GM18861 (cell line): ENCODE measurements at regions not wholly inside any gene's neighbourhood (a gene's known extent, or its start where the extent isn't known, plus 50 kb on each side); places are given as distances from the start of the nearest gene placed in this dataset.

Experiments used
- ATAC-seq: cut with Tn5 transposase; IDR thresholded peaks from one replicate; pipeline ENCODE4 v1.9.1; 2021; ENCODE audit not compliant: unreplicated experiment

DNA sequence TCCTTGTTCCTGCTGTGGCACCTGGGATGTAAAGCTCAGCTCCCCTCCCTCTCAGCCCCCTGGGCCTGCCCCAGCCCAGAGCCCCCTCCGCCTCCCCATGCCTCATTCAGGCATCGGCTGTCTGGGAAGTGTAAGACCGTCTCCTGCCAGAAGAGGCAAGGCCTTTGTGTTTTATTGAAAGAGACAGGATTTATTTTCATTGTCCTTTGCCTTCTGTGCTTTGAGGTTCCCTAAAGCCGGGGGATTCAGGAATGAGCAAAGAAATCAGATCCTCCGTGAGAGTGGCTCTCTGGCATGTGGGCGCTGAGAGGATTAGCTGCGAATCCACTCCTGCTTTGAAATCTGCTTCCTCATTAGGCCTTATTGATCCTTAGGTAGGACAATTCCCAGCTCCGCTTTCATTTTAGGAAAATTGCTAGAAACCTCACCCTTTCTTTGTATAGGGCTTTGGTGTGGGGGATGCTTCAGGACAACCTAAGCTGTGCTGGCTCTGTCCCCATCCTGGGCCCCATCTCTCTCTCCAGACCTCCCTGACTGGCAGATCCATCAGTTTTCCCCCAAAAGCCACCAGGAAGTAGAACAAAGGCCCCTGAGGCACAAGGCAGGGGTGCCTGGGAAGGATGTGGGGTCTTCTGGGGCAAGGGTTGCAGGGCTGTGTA, 211.5 kb upstream of the TNRC6C start:
- ATAC-seq, result no peak

DNA sequence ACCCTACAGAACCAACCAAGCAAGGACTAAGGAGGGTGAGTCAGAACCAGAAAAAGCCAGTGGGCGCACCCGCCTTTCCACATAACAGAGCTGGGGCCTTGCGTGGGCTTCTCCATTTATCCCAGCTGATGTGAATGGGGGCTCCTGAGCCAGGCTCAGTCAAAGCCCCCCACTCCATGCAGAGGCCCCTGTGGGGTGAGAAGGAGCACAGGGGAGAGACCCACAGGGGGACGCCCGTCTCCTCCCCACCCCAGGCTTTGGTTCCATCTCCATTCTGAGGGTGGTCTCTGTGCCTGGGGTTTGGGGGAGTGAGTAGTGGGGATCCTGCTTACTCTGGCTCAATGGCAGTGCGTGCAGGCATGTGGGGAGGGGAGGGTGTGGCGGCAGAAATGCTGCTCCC, 210.1 kb upstream of the TNRC6C start:
- ATAC-seq, result no peak

DNA sequence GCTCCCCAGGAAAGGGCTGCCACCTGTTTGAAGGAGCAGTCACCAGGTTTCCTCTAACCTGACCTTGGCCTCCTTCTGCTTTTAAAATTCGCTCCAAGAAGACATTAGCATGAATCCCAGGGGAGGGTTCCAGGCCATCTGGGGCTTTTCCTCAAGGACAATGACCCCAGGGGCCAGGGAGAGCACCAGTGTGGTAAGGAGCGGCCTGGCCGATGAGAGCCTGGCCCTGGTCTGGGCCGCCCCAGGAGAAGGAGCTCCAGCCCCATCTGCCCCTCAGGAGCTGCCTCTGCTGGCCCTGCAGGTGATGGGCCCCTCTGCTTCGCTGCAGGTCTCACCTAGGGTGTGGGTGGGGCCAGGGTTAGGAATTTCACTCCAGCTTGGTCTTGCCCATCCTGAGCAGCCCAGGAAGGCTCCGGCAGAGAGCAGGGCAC, 209.2 kb upstream of the TNRC6C start:
- ATAC-seq, result no peak

DNA sequence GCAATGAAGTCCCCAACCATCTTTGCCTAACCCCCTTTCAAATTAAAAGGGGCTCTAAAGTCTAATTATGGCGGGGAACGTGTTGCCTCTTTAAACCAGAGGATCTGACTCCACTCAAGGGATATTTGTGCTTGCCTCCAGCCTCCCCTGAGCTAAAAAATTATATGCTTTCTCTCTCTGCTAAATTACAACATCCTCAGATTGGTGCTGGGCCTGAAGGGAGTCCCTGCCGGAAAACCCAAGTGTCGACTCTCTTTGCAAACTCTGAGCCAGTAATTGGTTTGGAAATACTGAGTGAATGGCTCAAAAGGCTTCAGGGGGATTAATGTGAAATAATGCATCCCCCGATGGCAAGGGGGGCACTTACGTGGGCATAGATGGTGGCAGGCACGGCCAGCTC, 208.5 kb upstream of the TNRC6C start:
- no peak for ATAC-seq

DNA sequence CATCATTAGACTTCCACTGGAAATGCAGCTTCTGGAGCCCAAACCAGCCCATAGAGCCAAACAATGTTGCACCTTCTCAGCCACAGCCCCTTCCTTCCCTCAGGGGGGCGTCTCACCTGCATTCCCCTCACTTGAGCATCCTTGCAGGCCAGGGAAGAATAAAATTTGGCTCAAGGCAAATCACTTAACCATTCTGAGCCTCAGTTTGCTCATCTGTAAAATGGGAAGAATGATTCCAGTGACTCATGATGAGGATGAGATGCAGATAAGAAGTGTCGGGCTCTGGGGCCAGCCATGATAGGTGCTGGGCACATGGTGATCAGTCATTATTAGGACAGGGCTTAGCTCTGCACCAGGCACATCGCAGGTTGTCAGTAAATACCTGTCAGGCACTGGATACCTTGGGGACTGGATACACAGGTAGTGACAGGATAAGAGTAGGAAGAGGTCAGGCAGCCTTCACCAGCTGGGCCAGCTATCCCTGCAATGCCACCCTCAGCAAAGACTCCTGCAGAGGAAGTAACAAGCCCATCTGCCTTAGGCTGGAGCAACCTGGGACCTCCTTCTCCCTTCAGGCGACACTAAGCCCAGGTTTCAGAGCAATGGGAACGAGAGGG, 208.0 kb upstream of the TNRC6C start:
- no peak for ATAC-seq

DNA sequence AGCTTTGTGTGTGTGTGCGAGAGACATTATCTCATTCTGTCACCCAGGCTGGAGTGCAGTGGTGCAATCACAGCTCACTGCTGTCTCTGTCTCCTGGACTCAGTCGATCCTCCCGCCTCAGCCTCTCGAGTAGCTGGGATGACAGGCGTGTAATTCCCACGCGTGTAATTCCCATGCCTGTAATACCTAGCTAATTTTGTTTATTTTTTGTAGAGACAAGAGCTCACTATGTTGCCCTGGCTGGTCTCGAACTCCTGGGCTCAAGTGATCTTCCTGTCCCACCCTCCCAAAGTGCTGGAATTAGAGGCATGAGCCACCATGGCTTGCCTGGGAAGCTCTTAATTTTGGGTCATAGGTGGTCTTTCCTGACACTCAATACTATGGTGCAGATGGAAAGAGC, 205.3 kb upstream of the TNRC6C start:
- ATAC-seq, result no peak

DNA sequence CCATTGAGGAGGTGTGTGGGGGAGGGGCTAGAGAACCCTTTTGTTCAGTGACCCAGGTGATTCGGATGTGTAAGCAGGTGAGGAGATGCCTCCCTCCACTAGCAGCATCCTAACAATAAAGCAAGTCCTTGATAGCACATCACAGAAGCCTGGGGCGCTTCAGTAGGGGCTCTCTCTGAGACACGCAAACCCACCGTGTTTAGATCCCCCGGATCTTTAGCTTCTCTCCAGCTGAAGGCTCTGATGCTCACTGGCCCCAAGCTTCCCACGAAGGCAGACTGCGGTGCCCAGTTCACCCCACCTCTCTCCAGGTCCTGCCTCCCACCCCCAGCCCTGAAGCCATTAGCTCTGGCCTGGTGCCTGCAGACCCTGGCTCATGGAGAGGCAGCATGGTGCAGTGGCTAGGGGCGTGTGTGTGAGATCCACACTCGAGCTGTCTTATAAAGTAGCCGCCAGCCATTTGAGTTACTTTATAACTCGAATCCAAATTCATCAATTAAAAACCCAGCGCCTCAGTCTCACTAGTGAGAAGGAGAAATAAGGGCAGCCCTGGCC, 204.7 kb upstream of the TNRC6C start:
- ATAC-seq, result no peak

DNA sequence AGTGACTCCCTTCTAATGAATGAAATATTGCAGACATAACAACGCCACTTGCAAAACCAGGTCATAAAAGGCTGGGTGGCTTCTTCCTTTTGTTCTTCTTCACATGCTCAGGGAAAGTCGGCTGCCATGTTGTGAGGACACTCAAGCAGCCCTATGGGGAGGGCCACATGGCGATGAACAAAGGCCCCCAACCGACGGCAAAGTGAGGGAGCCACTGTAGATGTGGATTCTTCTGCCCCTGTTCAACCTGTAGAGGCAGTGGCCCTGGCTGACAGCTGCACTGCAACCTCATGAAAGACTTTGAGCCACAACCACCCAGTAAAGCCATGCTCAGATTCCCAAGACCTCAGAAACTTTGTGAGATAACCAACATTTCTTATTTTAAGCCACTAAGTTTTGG, 203.5 kb upstream of the TNRC6C start:
- ATAC-seq, result no peak

DNA sequence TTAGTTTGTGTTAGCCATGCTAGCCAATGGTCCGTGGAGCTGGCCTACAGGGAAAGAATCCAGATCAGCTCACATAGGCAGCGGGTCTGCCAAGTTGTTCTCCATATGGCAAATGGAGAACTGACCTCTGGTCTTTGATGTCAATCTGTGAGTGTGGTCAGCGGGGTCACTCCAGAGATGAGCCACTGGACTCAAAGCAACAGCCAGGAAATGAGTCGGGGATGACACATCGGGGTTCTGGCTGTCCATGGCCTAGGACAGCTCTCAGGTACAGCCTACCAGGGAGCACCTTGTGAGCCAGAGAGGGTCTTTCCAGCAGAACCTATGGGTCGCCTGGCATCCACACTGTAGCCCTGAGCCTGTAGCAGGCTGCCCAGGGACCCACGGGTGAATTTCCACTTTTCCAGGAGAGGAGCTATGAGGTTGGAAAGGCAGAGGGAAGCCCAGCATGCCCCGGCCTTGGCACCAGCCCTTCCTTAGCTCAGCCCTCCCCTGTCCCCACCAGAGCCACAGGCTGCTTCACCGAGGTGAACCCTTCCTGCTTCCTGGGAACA, 203.0 kb upstream of the TNRC6C start:
- ATAC-seq, result no peak

DNA sequence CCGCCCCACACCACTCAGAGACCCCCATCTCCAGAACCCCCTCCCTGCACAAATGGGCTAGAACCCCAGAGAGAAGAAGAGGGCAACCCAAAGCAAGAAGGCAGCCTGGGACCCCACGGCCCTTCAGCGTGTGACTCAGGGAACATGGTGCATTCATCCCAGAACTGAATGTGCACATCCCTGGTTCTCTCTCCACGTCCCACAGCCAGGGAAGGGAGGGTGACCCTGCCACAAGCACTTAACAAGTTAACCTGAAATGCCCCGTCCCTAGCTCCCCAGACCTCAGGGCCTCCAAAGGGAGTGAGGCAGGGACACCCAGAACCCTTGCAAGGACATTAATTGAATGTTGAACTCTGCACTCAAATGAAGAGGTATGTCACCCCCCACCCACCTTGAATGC, 202.5 kb upstream of the TNRC6C start:
- no peak for ATAC-seq

DNA sequence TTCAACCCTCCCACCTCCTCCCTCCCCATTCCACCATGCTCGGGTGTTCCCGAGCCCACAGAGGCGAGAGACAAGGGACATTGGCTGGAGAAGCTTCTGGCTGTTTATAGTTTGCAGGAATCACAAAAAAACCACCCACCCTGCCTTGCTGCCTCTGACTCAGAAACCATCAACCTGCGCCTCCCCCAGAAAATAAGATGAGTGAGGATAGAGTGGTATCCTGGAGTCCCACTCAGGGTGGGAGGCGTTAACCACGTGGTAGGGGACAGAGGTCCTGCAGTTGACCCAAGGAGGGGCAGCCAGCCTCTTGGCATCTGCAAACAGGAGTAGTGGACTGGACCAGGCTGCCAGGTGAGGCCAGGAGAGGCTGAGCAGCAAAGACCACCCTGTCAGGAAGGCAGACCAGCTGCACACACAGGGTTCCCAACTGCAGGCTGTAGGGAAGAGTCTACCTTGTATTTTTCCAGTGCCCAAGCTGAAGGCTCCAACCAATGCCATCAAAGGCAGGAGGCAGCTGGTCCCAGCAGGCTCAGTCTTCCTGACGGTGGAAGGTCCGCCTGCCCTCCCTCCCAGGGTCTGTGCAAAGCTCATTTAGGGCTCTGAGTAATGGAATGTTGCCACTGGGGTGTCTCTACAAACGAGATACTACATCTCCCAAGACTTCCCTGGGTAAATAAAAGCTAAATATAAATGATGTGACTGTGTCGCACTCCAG, 201.5 kb upstream of the TNRC6C start:
- ATAC-seq, result no peak

DNA sequence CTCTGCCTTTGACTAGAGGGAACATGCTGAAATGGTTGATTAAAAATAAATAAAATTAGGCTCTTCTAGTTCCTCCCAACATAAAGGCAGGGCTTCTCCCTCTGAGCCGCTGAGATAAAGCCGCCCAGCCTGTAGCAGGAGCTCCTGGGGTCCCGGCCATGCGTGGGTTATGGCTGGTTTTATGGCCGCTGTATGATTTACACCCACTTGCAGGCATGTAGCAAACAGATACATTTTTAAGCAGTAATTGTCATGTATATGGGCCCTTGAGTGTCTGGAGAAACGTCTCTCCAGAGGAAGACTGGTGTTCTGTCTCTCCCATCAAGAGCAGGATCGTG, 201.0 kb upstream of the TNRC6C start:
- no peak for ATAC-seq

DNA sequence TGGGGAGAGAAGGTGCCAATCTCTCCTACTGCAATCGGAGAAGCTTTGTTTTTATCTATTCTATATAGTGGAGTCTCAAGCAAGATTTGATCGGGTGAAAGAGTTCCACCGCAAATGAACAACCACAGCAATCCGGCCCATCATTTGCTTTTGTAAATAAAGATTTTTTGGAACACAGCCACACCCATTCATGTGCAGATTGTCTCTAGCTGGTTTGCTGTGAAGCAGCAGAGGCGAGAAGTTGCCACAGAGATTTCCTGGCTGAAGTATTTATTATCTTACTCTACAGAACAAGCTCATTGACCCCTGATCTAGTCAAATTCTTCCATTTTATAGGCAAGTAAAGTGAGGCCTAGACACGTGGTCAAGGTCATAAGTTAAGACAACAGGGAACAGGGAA, 195.5 kb upstream of the TNRC6C start:
- ATAC-seq, result no peak

DNA sequence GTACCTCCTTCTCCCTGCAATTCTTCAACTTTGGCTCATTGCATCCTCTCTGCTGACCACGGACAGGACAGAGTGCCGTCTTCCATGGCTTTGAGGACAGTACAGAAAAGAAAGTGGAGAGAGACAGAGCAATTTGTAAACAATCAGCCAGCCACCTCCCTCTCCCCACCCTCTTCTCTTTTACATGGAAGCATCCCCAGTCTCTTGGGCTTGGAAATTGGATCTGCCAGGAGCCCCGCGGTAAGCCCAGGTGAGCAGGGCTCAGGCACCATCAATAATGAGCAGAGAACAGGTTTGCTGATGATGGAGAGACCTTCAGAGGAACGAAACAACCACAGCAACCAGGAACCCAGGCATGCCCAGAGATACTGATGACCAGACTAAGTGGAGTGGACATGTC, 194.9 kb upstream of the TNRC6C start:
- ATAC-seq, result no peak

DNA sequence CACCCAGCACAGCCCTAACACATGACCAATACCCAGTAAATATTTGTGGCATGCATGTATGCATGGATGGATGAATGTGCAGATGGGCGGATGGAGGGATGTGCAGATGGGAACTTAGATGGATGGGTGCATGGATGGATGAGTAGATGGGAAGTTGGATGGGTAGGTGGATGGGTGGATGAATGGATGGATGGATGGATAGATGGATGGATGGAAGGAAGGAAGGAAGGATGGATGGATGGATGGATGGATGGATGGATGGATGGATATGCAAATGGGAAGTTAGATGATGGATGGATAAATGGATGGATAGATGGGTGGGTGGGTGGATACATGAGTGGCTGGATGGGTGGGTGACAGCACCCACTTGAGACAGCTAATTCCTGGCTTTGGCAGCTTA, 193.2 kb upstream of the TNRC6C start:
- ATAC-seq, result no peak

DNA sequence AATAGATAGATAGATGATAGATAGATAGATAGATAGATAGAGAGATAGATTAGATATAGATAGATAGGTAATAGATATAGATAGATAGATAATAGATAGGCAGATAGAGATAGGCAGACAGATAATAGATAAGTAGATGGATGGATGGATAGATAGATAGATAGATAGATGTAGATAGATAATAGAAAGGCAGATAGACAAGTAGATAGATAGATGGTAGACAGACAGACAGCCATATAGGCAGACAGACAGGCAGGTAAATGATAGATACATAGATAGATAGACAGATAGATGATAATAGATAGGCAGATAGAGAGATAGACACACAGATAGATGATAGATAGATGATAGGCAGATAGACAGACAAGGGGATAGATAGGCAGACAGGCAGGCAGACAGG, 191.4 kb upstream of the TNRC6C start:
- ATAC-seq, result no peak

DNA sequence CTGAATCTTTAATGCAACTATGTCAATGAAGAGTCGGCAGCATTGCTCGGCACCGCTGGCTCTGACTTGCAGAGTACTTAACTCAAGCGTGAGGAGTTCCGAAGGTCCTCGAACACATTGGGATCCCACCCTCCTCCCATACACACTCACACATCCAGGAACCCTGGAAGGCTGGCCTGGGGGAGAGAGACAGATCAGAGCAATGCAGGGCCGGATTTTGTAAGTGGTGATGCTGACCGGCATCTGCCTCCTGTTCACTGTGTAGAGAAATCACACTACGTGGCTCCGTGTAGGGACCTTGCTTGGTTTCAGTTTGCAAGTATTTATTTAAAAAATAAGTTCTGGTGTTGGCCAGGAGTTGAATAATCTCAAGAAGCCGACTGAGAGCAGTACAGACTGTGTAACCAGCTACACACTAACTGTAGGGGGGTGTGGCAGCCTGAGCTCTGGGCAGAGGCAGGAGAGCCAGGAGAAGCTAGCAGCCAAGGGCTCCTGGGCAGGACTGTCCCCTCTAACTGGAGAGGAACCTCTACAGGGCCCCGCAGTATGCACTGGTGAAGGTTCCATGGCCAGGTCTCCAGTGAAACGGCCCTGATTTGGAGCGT, 190.2 kb upstream of the TNRC6C start:
- ATAC-seq, result no peak

DNA sequence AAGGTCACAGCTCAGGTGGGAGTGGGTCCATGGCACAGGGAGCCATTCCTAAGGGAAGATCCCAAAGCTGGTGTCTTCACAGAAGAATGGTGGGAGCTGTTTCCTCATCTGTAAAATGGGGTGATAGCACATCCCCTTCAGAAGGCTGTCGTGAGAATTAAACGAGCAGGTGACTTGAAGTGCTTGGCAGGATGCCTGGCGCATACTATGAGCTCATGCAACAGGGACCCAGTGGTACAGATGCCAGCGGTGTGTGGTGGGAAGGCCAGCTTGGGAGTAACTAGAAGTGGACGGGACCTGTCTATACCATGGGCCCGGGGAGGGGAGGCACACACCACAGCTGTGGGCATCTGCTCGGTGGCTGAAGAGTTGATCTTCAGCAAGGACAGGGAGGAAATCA, 189.3 kb upstream of the TNRC6C start:
- no peak for ATAC-seq

DNA sequence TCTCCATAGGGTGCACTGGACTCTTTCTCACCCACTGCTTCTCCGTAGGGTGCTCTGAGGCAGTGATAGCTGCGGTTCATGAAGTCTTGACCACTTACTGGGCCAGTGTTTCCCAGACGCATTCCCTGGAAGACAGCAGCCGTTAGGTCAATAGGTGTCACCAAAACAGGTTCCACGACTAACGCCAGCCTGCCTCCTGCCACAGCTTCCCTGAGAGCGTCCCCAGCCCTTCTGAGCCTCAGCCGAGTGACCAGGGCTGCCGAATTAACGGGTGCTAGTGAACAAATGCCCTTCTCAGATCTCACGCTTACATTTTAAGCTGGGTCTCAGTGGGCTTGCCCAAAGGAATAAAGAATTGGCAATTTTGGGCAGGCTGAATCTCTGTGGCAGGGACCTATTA, 188.7 kb upstream of the TNRC6C start:
- ATAC-seq, result no peak

DNA sequence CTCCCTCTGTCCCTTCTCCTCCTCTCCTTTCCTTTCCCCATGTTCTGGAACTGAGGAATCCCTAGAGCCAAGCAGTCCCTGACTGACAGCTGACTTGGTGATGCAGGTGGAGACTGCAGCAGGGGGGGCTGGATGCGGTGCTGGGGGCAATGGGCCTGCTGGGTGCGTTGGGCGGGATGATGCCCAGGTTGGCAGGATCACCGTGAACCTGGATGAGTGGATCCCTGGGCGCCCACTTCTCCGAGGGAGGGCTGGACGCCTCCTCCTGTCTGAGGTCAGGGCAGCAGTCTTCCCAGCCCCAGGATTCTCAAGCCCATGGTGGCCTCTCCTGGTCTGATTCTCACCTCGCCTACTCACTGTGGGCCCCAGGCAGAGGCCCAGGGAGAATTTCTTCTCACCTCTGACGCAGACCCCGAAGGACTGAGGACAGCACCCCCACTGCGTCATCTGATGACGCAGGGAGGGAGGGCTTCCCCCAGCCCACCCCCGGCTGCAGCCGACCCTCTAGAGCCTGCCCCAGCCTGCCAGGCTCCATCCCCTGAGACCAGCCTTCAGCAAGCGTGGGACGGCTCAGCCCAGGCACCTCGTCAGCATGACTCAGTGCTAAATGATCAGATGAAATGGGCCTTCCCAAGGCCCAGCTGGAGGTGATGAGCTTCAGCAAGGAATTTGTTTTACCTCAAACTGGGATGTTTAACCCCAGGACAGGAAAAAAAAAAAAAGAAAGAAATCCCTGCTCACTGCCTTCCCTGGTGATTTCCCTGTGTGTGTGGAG, 188.0 kb upstream of the TNRC6C start:
- ATAC-seq, result no peak

DNA sequence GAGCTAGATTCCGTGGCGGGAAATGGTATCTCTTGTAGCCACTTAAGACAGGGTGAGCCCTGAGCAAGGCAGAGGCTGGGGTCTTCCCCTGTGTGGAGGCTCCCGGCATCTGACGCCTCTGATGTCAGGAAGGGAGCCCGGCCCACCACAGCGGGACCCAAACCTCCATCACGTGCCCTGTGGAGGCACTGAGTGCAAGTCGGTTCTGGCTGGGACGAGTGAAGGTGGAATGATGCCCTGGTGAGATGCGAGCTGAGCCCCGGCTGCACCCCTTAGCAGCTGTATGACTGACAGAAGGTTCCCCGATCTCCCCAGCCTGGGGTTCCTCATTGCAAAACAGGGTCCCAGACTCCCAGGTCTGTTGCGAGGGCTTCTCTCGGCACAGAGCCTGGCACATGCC, 187.4 kb upstream of the TNRC6C start:
- ATAC-seq, result no peak
